ENCODE measurements at regions not wholly inside any gene's neighbourhood (a gene's known extent, or its start where the extent isn't known, plus 50 kb on each side); places are given as distances from the start of the nearest gene placed in this dataset.

DNA sequence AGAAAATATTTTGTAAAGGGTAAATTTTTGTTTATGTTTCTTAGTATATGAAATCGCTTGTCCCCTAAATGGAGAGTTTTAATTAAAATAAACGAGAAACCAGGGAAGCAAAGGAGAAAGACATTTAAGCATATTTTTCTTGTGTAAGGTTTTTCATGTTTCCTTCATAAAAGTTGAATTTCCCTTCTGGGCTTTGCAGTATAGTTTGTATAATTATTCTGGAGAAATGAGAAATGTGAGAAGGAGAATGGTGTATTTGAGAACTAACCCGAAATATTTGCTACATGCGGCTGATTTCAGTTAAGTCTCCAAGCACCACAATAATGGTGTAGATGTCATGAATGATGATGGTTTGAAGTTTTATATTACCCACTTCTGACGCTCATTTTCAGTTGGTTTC lies 307.7 kb upstream of the SEL1L start:
- DNase-seq: no peak

DNA sequence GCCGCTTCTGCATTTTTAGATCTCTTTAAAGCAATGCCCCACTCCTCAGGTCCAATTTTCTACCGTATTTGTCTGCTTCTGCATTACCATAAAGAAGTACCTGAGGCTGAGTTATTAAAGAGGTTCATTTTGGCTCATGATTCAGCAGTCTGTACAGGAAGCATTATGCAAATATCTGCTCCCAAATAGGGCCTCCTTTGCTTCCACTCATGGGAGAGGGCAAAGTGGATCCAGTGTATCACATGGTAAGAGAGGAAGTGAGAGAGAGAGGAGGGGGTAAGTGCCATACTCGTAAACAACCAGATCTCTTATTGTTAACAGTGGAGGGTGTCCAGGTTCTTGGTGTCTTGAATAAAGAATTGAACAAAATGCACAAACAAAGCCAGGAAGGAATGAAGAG lies 316.1 kb upstream of the SEL1L start:
- DNase-seq: peak in 1 of 4 experiments; percentile 9

- DNase-seq: peak in 2 of 4 experiments; percentile 26 to 28
Observed at GRCh38 chr14:81855007-81855406, 321.4 kb upstream of the SEL1L start.

- DNase-seq: no peak
Observed at GRCh38 chr14:81859046-81859445, 325.4 kb upstream of the SEL1L start.

DNA sequence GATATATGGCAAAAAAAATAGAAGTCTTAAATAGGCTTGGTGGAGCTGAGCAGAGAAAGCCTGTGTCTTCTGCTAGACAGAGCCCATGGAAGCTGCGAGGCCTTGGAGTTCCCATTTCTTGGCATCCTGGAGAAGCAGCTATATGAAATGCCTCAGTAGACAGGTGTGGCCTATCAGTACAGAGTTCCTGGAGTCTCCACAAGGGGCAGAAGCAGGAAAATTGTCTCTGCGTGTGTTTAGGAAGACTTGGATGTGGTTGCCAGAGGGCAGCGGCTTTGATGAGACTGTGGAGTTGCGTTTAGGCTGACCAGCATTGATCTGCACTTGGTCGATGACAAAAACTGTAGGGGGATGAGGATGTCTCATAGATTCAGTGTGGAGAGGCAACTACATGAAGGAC lies 334.5 kb upstream of the SEL1L start:
- no peak for DNase-seq

- DNase-seq: no peak
Observed at GRCh38 chr14:81871706-81872105, 338.1 kb upstream of the SEL1L start.

GRCh38 chr14:81884382-81884781 lies 350.7 kb upstream of the SEL1L start:
- DNase-seq: no peak

GRCh38 chr14:81886588-81886987 lies 352.9 kb upstream of the SEL1L start:
- DNase-seq: no peak

- no peak for DNase-seq
Observed at GRCh38 chr14:81889529-81889928, 355.9 kb upstream of the SEL1L start.

GRCh38 chr14:81890020-81890419 lies 356.4 kb upstream of the SEL1L start:
- DNase-seq: no peak

GRCh38 chr14:81903477-81903876 lies 369.8 kb upstream of the SEL1L start:
- no peak for DNase-seq

- DNase-seq: peak in 3 of 4 experiments; percentile 2 to 18 (median 4)
Observed at GRCh38 chr14:81927070-81927469, 393.4 kb upstream of the SEL1L start.

GRCh38 chr14:81931828-81932227 lies 398.2 kb upstream of the SEL1L start:
- no peak for DNase-seq

GRCh38 chr14:81936348-81936747 lies 402.7 kb upstream of the SEL1L start:
- DNase-seq: no peak

- no peak for DNase-seq
Observed at GRCh38 chr14:81936902-81937301, 403.2 kb upstream of the SEL1L start.

DNA sequence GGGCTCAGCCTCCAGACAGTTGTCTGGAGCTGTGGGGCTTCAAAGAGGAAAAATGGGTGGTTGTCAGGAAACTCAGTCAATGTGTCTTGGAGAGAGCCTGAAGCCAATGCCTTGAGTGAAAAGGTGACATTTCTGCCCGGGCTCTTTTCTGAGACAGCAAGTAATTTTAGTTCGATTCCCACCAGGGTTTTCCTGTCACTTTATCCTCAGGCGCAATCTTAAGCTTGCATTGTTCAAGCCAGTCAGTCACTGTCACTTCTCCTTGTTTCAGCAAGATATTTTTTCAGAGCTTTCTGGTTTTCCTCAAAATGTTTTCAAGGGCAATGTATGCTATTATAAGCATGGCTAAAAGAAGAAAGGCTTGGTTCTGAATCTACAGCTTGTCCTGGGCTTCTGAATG lies 404.7 kb upstream of the SEL1L start:
- DNase-seq: no peak

DNA sequence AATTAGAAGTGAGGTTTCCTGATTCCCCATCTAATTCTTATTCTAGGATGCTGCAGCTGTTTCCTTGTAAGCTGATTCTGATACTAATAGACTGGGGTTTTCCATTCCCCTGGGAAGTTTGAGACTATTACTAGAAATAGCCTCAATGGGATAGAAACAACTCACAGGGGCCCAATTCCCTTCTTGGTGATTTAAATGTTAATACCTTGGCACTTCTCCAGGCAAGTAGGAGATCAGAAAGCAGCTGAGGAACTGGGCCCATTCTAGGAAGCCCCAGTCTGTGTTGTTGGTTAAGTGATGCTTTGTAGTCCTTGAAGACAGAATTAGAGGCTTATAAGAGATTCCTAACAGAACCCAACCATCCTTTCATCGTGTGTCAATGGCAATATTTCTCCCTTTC lies 407.0 kb upstream of the SEL1L start:
- DNase-seq: no peak

GRCh38 chr14:81942071-81942470 lies 408.4 kb upstream of the SEL1L start:
- DNase-seq: no peak

DNA sequence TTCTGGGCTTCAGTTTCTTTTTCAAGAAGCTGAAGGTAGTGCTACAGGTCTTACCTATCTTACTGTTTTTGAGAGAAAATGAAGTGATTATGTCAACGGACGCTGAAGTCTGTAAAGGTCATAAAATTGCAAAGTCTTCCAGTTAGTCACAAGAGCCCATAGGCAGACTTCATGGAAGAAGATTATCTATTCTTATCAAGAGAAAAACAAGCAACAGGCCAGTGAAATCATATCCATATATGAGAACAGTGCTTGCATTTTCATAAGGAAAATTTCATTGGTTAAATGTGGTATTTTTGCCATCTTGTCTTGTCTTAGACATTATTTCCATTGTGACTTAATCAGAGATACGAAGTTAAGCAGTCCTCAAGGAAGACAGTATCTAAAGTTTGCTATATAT lies 412.7 kb upstream of the SEL1L start:
- no peak for DNase-seq

DNA sequence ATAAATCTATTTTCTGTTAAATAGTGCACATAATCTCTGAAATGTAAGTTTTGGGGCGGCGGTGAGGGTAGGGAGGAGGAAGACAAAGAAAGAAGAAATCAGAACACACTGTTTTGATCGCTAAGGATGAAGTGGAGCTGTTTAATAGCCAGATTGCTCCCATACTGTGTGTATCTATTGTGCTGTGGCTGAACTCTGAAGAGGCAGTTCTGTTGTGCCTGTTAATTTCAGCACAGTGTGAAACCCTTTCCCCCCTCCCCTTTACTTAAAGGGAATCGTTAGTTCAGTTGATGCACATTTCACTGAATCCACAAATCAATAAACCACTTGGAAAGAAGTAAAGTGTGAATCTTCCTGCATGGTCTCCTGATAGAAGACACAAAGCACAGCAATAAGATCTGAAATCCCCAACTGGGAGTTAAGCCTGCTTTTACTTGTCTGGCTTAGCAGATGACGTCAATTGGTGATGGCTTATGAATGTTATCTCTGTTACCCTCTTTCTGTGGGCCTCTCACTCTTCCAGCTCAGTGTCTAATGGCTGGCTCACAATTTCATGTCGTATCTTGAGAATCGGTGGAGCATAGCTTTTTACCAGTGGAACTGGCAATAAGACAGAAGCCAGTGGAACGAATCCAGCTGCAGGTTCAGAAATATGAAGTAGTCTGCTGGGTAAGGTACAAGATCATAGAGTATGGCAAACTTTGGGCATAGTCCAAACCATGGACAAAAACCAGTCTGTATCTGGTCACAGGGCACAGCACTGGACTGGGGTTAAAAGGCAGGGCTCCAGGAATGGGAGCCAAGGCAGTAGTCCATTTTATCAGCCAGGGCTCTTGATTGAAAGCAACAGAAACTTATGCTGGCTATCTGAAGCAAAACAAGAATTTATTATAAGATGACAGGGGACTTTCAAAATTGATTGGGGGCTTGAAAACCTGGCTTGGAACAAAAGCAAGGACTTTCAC lies 413.5 kb upstream of the SEL1L start:
- DNase-seq: no peak

- no peak for DNase-seq
Observed at GRCh38 chr14:81952917-81953316, 419.3 kb upstream of the SEL1L start.

- DNase-seq: no peak
Observed at GRCh38 chr14:81953419-81953818, 419.8 kb upstream of the SEL1L start.

DNA sequence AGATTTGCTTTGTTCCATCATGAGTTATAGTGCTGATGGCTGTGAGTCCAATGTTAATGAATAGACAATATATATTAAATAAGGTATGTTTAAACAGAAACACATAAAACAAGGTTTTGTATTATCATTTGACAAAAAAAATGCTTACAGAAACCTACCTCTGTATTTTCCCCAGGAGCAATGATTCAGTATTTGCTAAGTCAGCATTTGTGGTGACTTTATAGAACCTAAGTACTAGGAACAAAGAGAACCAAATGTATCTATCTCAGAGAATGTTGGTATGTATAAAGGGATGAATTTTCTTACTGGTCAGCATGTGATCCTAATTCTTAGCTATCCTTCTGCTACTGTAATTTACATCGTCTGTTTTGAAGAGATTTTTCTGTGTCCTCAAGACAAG lies 421.5 kb upstream of the SEL1L start:
- no peak for DNase-seq

GRCh38 chr14:81960781-81961180 lies 427.1 kb upstream of the SEL1L start:
- DNase-seq: no peak

- no peak for DNase-seq
Observed at GRCh38 chr14:81963846-81964245, 430.2 kb upstream of the SEL1L start.

Measured in suppressor macrophage (primary cell).